Choroid plexus epithelial cell (primary cell): ENCODE measurements at regions not wholly inside any gene's neighbourhood (a gene's known extent, or its start where the extent isn't known, plus 50 kb on each side); places are given as distances from the start of the nearest gene placed in this dataset.

Experiments
- DNase-seq: peaks from one replicate; pipeline ENCODE4 v3.0.0-alpha.2; 2010; ENCODE audit warnings: low read depth
- H3K4me3 ChIP-seq: 2 replicates; pipeline ENCODE4 v1.5.1; 2011; ENCODE audit warnings: low read depth, mild to moderate bottlenecking, control low read depth, low read length, moderate library complexity
- TF ChIP-seq, protein P1 (sequence below): conservative IDR thresholded peaks from 2 replicates; pipeline ENCODE4 v1.5.1; 2011; ENCODE audit warnings: low read depth, mild to moderate bottlenecking, control low read depth, inconsistent platforms, low read length, moderate library complexity

GRCh38 chr9:84218322-84218721 is 122.2 kb downstream of the SLC28A3 start:
- no peak overlapping the region for H3K4me3 ChIP-seq
- DNase-seq, result no peak
- TF ChIP-seq, protein P1, sequence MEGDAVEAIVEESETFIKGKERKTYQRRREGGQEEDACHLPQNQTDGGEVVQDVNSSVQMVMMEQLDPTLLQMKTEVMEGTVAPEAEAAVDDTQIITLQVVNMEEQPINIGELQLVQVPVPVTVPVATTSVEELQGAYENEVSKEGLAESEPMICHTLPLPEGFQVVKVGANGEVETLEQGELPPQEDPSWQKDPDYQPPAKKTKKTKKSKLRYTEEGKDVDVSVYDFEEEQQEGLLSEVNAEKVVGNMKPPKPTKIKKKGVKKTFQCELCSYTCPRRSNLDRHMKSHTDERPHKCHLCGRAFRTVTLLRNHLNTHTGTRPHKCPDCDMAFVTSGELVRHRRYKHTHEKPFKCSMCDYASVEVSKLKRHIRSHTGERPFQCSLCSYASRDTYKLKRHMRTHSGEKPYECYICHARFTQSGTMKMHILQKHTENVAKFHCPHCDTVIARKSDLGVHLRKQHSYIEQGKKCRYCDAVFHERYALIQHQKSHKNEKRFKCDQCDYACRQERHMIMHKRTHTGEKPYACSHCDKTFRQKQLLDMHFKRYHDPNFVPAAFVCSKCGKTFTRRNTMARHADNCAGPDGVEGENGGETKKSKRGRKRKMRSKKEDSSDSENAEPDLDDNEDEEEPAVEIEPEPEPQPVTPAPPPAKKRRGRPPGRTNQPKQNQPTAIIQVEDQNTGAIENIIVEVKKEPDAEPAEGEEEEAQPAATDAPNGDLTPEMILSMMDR, result no peak

GRCh38 chr9:84224246-84224645 is 116.3 kb downstream of the SLC28A3 start:
- H3K4me3 ChIP-seq, result no peak overlapping the region
- no peak for DNase-seq
- TF ChIP-seq, protein P1, result no peak
